Panc1 (cell line): ENCODE measurements at regions not wholly inside any gene's neighbourhood (a gene's known extent, or its start where the extent isn't known, plus 50 kb on each side); places are given as distances from the start of the nearest gene placed in this dataset.
"Not testable (repeated sequence)": the region's sequence is repeated elsewhere in the genome, so short reads cannot be mapped to it uniquely, and the experiment has no call there.

Experiments used
- ATAC-seq: fragments of 200-7000 bp; cut with Tn5 transposase; 2 replicates; pipeline ENCODE4 v1.9.1; 2020; ENCODE audit warnings: mild to moderate bottlenecking, moderate library complexity
- BruUV-seq: library from RNA; stranded (reverse); fragments of 400-500 nt; replicated peaks from 2 replicates; lab custom pipeline; 2021; lab: Mats Ljungman, UMichigan
- CTCF ChIA-PET: fragments of 300-600 bp; sonication (Branson Sonifier 250); formaldehyde crosslinking; loops from one replicate; lab custom pipeline; 2022; ENCODE audit warnings: antibody characterized with exemption; lab: Charles Lee
- POLR2A ChIA-PET: fragments of 300-600 bp; sonication (Branson Sonifier 250); formaldehyde crosslinking; loops from one replicate; lab custom pipeline; 2022; ENCODE audit warnings: antibody characterized with exemption; lab: Charles Lee
- DNase-seq: peaks from one replicate; pipeline ENCODE4 v3.0.0-alpha.2; 2010; ENCODE audit warnings: low read depth, low spot score
- H3K27ac ChIP-seq: 2 replicates; pipeline ENCODE4 v1.5.1; 2011; ENCODE audit warnings: mild to moderate bottlenecking, low read length, inconsistent platforms
- H3K27me3 ChIP-seq: fragments of 200-500 bp; sonication (Bioruptor generic); 2 replicates; pipeline ENCODE4 v1.6.0; 2014; ENCODE audit warnings: low read length, inconsistent platforms; ENCODE audit not compliant: control insufficient read depth, insufficient read depth
- H3K36me3 ChIP-seq: fragments of 200-500 bp; sonication (Bioruptor generic); 2 replicates; pipeline ENCODE4 v1.5.1; 2014; ENCODE audit warnings: inconsistent platforms, mild to moderate bottlenecking, low read length, moderate library complexity; ENCODE audit not compliant: control insufficient read depth, insufficient read depth
- H3K4me1 ChIP-seq: 2 replicates; pipeline ENCODE4 v1.5.1; 2011; ENCODE audit warnings: inconsistent platforms, mild to moderate bottlenecking, low read length, moderate library complexity; ENCODE audit not compliant: control insufficient read depth, insufficient read depth
- H3K4me3 ChIP-seq, 2 experiments: 2 replicates each; pipeline ENCODE4 v1.5.1; 2011 to 2012; ENCODE audit warnings: low read depth in 2 of 2, low read length in 2 of 2, mild to moderate bottlenecking in 2 of 2, inconsistent platforms in 1 of 2, moderate library complexity in 1 of 2
- H3K9me3 ChIP-seq: fragments of 200-500 bp; sonication (Bioruptor generic); 2 replicates; pipeline ENCODE4 v1.5.1; 2014; ENCODE audit warnings: low read depth, mild to moderate bottlenecking, inconsistent platforms, low read length, moderate library complexity; ENCODE audit not compliant: control insufficient read depth, insufficient read depth
- CTCF ChIP-seq: fragments of 450-650 bp; IDR thresholded peaks from 2 replicates; pipeline ENCODE4 v1.5.1; 2017; ENCODE audit warnings: mild to moderate bottlenecking
- POLR2AphosphoS5 ChIP-seq: IDR thresholded peaks from 2 replicates; pipeline ENCODE4 v1.6.1; 2012; ENCODE audit warnings: mild to moderate bottlenecking, low read depth, low read length, moderate library complexity
- REST ChIP-seq, 2 experiments: IDR thresholded peaks; 2 replicates each; pipeline ENCODE4 v1.6.1; 2011 to 2012; ENCODE audit warnings: low read depth in 2 of 2, control low read depth in 1 of 2, low read length in 1 of 2, mild to moderate bottlenecking in 1 of 2, moderate library complexity in 1 of 2; ENCODE audit not compliant: insufficient read depth in 1 of 2
- SIN3A ChIP-seq: IDR thresholded peaks from 2 replicates; pipeline ENCODE4 v1.6.1; 2012; ENCODE audit warnings: low read depth, mild to moderate bottlenecking, low read length, moderate library complexity, borderline replicate concordance; ENCODE audit not compliant: insufficient read depth
- TCF7L2 ChIP-seq: IDR thresholded peaks from 2 replicates; pipeline ENCODE4 v1.6.1; 2011; ENCODE audit warnings: mild to moderate bottlenecking, low read depth, low read length, inconsistent platforms
- in situ Hi-C: cut with HindIII; loops from 2 replicates; pipeline ENCODE4 v1.10.0; 2016; ENCODE audit warnings: low sequenced_read_pairs, low pct_unique_long_range_greater_than_20kb
- intact Hi-C: fragments of 100-400 bp; cut with micrococcal nuclease; formaldehyde crosslinking; loops from one replicate; pipeline ENCODE4 v1.10.0; 2022; ENCODE audit not compliant: unreplicated experiment

- H3K4me3 ChIP-seq: no peak overlapping the region
- POLR2A ChIA-PET: no interaction called here
- no peak overlapping the region for H3K27ac ChIP-seq
- TF ChIP-seq CTCF (no peak), POLR2AphosphoS5 (no peak), REST (IDR thresholded peaks at IDR 0.05; ENCODE audit: insufficient read depth in 1 of 2, low read depth in 2 of 2, low read length in 1 of 2) (no peak), TCF7L2 (no peak), SIN3A (no peak)
- H3K36me3 ChIP-seq: no peaks in the 10 kb centered on the region
- DNase-seq (no peak), ATAC-seq (no peak)
- H3K9me3 ChIP-seq: no peaks in the 10 kb centered on the region
- in situ Hi-C loops: no loop called here
- BruUV-seq: no TSS peak
- CTCF ChIA-PET: no interaction called here
- H3K27me3 ChIP-seq: no peaks in the 10 kb centered on the region
- intact Hi-C loops: no loop called here
- no peaks in the 10 kb centered on the region for H3K4me1 ChIP-seq
Observed at GRCh38 chr3:144488927-144489326, 517.3 kb downstream of the DIPK2A start.

- H3K36me3 ChIP-seq: no peaks in the 10 kb centered on the region
- ChIA-PET CTCF (no interaction called here), POLR2A (no interaction called here)
- ATAC-seq: no peak
- in situ Hi-C loops (no loop called here), intact Hi-C loops (no loop called here)
- DNase-seq: no peak
- no peaks in the 10 kb centered on the region for H3K27me3 ChIP-seq
- TF ChIP-seq CTCF (no peak), SIN3A (no peak), POLR2AphosphoS5 (no peak), REST (IDR thresholded peaks at IDR 0.05; ENCODE audit: insufficient read depth in 1 of 2, low read depth in 2 of 2, low read length in 1 of 2) (no peak), TCF7L2 (no peak)
- BruUV-seq: no TSS peak
- H3K27ac ChIP-seq: no peak overlapping the region
- no peak overlapping the region for H3K4me3 ChIP-seq
- no peaks in the 10 kb centered on the region for H3K9me3 ChIP-seq
- H3K4me1 ChIP-seq: no peaks in the 10 kb centered on the region
Observed at GRCh38 chr3:144491333-144491732, 519.7 kb downstream of the DIPK2A start.

GRCh38 chr3:144494651-144495050 lies 523.0 kb downstream of the DIPK2A start:
- H3K27ac ChIP-seq, H3K27me3 ChIP-seq, H3K4me1 ChIP-seq, ATAC-seq, DNase-seq, BruUV-seq, H3K36me3 ChIP-seq, in situ Hi-C loops, POLR2A ChIA-PET, H3K4me3 ChIP-seq, intact Hi-C loops, CTCF ChIA-PET, H3K9me3 ChIP-seq: not testable (repeated sequence)
